HepG2 (cell line): ENCODE measurements at regions not wholly inside any gene's neighbourhood (a gene's known extent, or its start where the extent isn't known, plus 50 kb on each side); places are given as distances from the start of the nearest gene placed in this dataset.

Source experiments
- ATAC-seq: fragments of 200-7000 bp; cut with Tn5 transposase; 3 replicates; pipeline ENCODE4 v1.9.1; 2020; ENCODE audit warnings: mild to moderate bottlenecking, moderate library complexity
- BruUV-seq: library from RNA; stranded (reverse); fragments of 400-500 nt; replicated peaks from 2 replicates; lab custom pipeline; 2021; lab: Mats Ljungman, UMichigan
- CTCF ChIA-PET: fragments of 300-600 bp; formaldehyde crosslinking; extraction: SDS; loops from one replicate; lab custom pipeline; 2021; ENCODE audit warnings: low total read pairs, inconsistent platforms, low intra/inter-chr PET ratio; lab: Yijun Ruan, JAX
- POLR2A ChIA-PET: fragments of 350-600 bp; sonication (Branson Sonifier 250); formaldehyde crosslinking; loops from one replicate; lab custom pipeline; 2020; ENCODE audit warnings: antibody characterized with exemption, inconsistent platforms; lab: Yijun Ruan, JAX
- DNase-seq: peaks from one replicate; pipeline ENCODE4 v3.0.0-alpha.2; 2015; ENCODE audit warnings: low spot score
- FAIRE-seq: peaks from 3 replicates; lab custom pipeline; 2011; peaks lifted over from hg19 to GRCh38; lab: Jason Lieb, UNC
- H2AFZ ChIP-seq: one replicate; pipeline ENCODE4 v1.6.1; 2011; ENCODE audit warnings: low read length, inconsistent platforms
- H3K27ac ChIP-seq: fragments of 300-600 bp; 3 replicates; pipeline ENCODE4 v1.8.0; 2011; ENCODE audit warnings: mixed run types, mild to moderate bottlenecking, mixed read lengths, low read length, inconsistent platforms; ENCODE audit not compliant: insufficient read depth; ENCODE audit errors: extremely low read length
- H3K27me3 ChIP-seq, 2 experiments: fragments of 200-600 bp in 1 of 2; 2 replicates in 1 of 2; 3 replicates in 1 of 2; pipeline versions ENCODE4 v1.6.0 to v1.8.0; 2011; ENCODE audit warnings: low read length in 2 of 2, mild to moderate bottlenecking in 2 of 2, moderate library complexity in 2 of 2, inconsistent platforms in 1 of 2; ENCODE audit not compliant: insufficient read depth in 2 of 2, control insufficient read depth in 1 of 2
- H3K36me3 ChIP-seq, 2 experiments: fragments of 200-600 bp in 1 of 2; replicated peaks in 1 of 2; 2 replicates in 1 of 2; 3 replicates in 1 of 2; pipeline versions ENCODE4 v1.5.1 to v1.8.0; 2011; ENCODE audit warnings: low read length in 2 of 2, inconsistent platforms in 1 of 2; ENCODE audit not compliant: insufficient read depth in 2 of 2, control insufficient read depth in 1 of 2
- H3K4me1 ChIP-seq: 2 replicates; pipeline ENCODE4 v1.5.1; 2012; ENCODE audit warnings: low read length, inconsistent platforms; ENCODE audit not compliant: insufficient read depth
- H3K4me2 ChIP-seq: 2 replicates; pipeline ENCODE4 v1.6.0; 2011; ENCODE audit warnings: low read depth, low read length, inconsistent platforms
- H3K4me3 ChIP-seq, 3 experiments: fragments of 200-600 bp in 1 of 3; sonication (generic), shearing (Covaris generic) in 1 of 3; replicated peaks in 1 of 3; 2 replicates each; pipeline ENCODE4 v1.5.1; 2011 to 2016; ENCODE audit warnings: low read length in 3 of 3, inconsistent platforms in 2 of 3, low read depth in 2 of 3, mild to moderate bottlenecking in 2 of 3, control low read depth in 1 of 3, mixed read lengths in 1 of 3; ENCODE audit not compliant: insufficient read depth in 1 of 3
- H3K79me2 ChIP-seq: one replicate; pipeline ENCODE4 v1.6.1; 2011; ENCODE audit warnings: low read length, inconsistent platforms; ENCODE audit not compliant: insufficient read depth
- H3K9ac ChIP-seq: 2 replicates; pipeline ENCODE4 v1.6.0; 2011; ENCODE audit warnings: mild to moderate bottlenecking, low read depth, low read length, inconsistent platforms; ENCODE audit not compliant: insufficient read depth
- H3K9me3 ChIP-seq: 2 replicates; pipeline ENCODE4 v1.5.1; 2012; ENCODE audit warnings: mild to moderate bottlenecking, low read length
- H4K20me1 ChIP-seq: 2 replicates; pipeline ENCODE4 v1.6.0; 2011; ENCODE audit warnings: inconsistent platforms, mild to moderate bottlenecking, low read length, moderate library complexity; ENCODE audit not compliant: insufficient read depth
- CAMTA2 ChIP-seq: sonication (generic); formaldehyde crosslinking; IDR thresholded peaks from 2 replicates; pipeline ENCODE4 v1.4.0; 2020; ENCODE audit warnings: mild to moderate bottlenecking, missing genetic modification reagents, borderline replicate concordance
- FLYWCH1 ChIP-seq: sonication (generic); formaldehyde crosslinking; IDR thresholded peaks from 2 replicates; pipeline ENCODE4 v1.8.1; 2023; ENCODE audit warnings: mild to moderate bottlenecking, missing genetic modification reagents
- GPBP1L1 ChIP-seq: sonication (generic); formaldehyde crosslinking; IDR thresholded peaks from 2 replicates; pipeline ENCODE4 v1.5.0; 2020; ENCODE audit warnings: mild to moderate bottlenecking, missing genetic modification reagents
- IKZF1 ChIP-seq: fragments of 450-650 bp; IDR thresholded peaks from 2 replicates; pipeline ENCODE4 v1.7.1; 2016
- IKZF5 ChIP-seq: IDR thresholded peaks from 2 replicates; pipeline ENCODE4 v1.6.1; 2018; ENCODE audit warnings: missing genetic modification reagents, mild to moderate bottlenecking, missing compliant biosample characterization
- JUND ChIP-seq: sonication (generic); formaldehyde crosslinking; IDR thresholded peaks from 2 replicates; pipeline ENCODE4 v1.8.0; 2022; ENCODE audit warnings: mild to moderate bottlenecking, missing genetic modification reagents
- KDM4B ChIP-seq: sonication (generic); formaldehyde crosslinking; IDR thresholded peaks from 2 replicates; pipeline ENCODE4 v1.4.0; 2020; ENCODE audit warnings: missing genetic modification reagents
- NCOA2 ChIP-seq: sonication (generic); formaldehyde crosslinking; IDR thresholded peaks from 2 replicates; pipeline ENCODE4 v1.8.0; 2022; ENCODE audit warnings: inconsistent platforms
- SP140L ChIP-seq: sonication (generic); formaldehyde crosslinking; IDR thresholded peaks from 2 replicates; pipeline ENCODE4 v1.4.0; 2020; ENCODE audit warnings: missing genetic modification reagents, borderline replicate concordance
- SYNCRIP ChIP-seq: fragments of 200-400 bp; formaldehyde crosslinking; IDR thresholded peaks from 2 replicates; pipeline ENCODE4 v1.6.1; 2018; ENCODE audit warnings: mild to moderate bottlenecking, low read depth, low read length; ENCODE audit not compliant: insufficient read depth
- TFAP4 ChIP-seq: sonication (generic); IDR thresholded peaks from 2 replicates; pipeline ENCODE4 v1.6.1; 2016; ENCODE audit warnings: low read depth, borderline replicate concordance
- TOPORS ChIP-seq: sonication (generic); formaldehyde crosslinking; IDR thresholded peaks from 2 replicates; pipeline ENCODE4 v1.8.0; 2023; ENCODE audit warnings: mild to moderate bottlenecking, missing genetic modification reagents
- ZC3H4 ChIP-seq: sonication (generic); formaldehyde crosslinking; IDR thresholded peaks from 2 replicates; pipeline ENCODE4 v1.4.0; 2020; ENCODE audit warnings: missing genetic modification reagents, borderline replicate concordance
- ZFP90 ChIP-seq: sonication (generic); formaldehyde crosslinking; IDR thresholded peaks from 2 replicates; pipeline ENCODE4 v1.8.0; 2022; ENCODE audit warnings: missing genetic modification reagents, mild to moderate bottlenecking, inconsistent platforms, borderline replicate concordance
- ZIK1 ChIP-seq: sonication (generic); formaldehyde crosslinking; IDR thresholded peaks from 2 replicates; pipeline ENCODE4 v1.5.0; 2020; ENCODE audit warnings: mild to moderate bottlenecking, low read depth, missing genetic modification reagents, borderline replicate concordance
- ZNF20 ChIP-seq: sonication (generic); formaldehyde crosslinking; IDR thresholded peaks from 2 replicates; pipeline ENCODE4 v1.4.0; 2020; ENCODE audit warnings: mild to moderate bottlenecking, moderate library complexity, missing genetic modification reagents
- ZNF281 ChIP-seq: sonication (generic); formaldehyde crosslinking; IDR thresholded peaks from 2 replicates; pipeline ENCODE4 v1.4.0; 2020; ENCODE audit warnings: missing genetic modification reagents, borderline replicate concordance
- ZNF333 ChIP-seq: sonication (generic); formaldehyde crosslinking; IDR thresholded peaks from 2 replicates; pipeline ENCODE4 v1.4.0; 2020; ENCODE audit warnings: mild to moderate bottlenecking, missing genetic modification reagents, borderline replicate concordance
- ZNF484 ChIP-seq: sonication (generic); formaldehyde crosslinking; IDR thresholded peaks from 2 replicates; pipeline ENCODE4 v1.5.1; 2020; ENCODE audit warnings: mild to moderate bottlenecking, low read depth, missing genetic modification reagents, borderline replicate concordance
- ZNF75D ChIP-seq: sonication (generic); formaldehyde crosslinking; IDR thresholded peaks from 2 replicates; pipeline ENCODE4 v1.8.1; 2023; ENCODE audit warnings: missing genetic modification reagents, mild to moderate bottlenecking, borderline replicate concordance
- WGBS: methylation state at CpG from one replicate; pipeline ENCODE4 v1.1.6; 2017; ENCODE audit warnings: low lambda C conversion rate; 5-methylcytosine and 5-hydroxymethylcytosine counted together
- in situ Hi-C: cut with HindIII; loops from 2 replicates; pipeline ENCODE4 v1.10.0; 2017; ENCODE audit warnings: low pct_unique_long_range_greater_than_20kb; ENCODE audit not compliant: extremely low pct_ligation_motif_present
- intact Hi-C: fragments of 100-400 bp; cut with micrococcal nuclease; formaldehyde crosslinking; loops from one replicate; pipeline ENCODE4 v1.10.0; 2022; ENCODE audit not compliant: unreplicated experiment

- TF ChIP-seq ZIK1 (no peak), TFAP4 (no peak), IKZF1 (no peak), GPBP1L1 (CRISPR knock-in tag) (no peak)
- TF ChIP-seq, all 625 proteins: peak for 0
These were observed 212.5 kb upstream of the CXorf66 start (continued) for GRCh38 chrX:140177821-140178220.

GRCh38 chrX:140172401-140172800 is 207.1 kb upstream of the CXorf66 start:
- no peak for TF ChIP-seq SP140L (CRISPR knock-in tag)
- TF ChIP-seq FLYWCH1 (CRISPR knock-in tag) = no peak
- TF ChIP-seq ZFP90 (CRISPR knock-in tag) = no peak
- no peak for TF ChIP-seq ZNF75D (CRISPR knock-in tag)
- TF ChIP-seq CAMTA2 (CRISPR knock-in tag) = no peak
- no peak for TF ChIP-seq TOPORS
- TF ChIP-seq ZNF281 (CRISPR knock-in tag) = no peak
- TF ChIP-seq NCOA2 (CRISPR knock-in tag) = no peak
- no peak for TF ChIP-seq SYNCRIP
- TF ChIP-seq ZNF484 (CRISPR knock-in tag) = no peak
- no peak for TF ChIP-seq ZNF20
- no peak for TF ChIP-seq ZNF333
- TF ChIP-seq IKZF5 (CRISPR knock-in tag) = no peak
- no peak for TF ChIP-seq ZC3H4 (CRISPR knock-in tag)
- no peak for TF ChIP-seq JUND (CRISPR knock-in tag)
- no peak for TF ChIP-seq KDM4B (CRISPR knock-in tag)
- Histone ChIP-seq H2AFZ (no peak overlapping the region), H3K4me3 (no peak overlapping the region), H3K27me3 (no peaks in the 10 kb centered on the region), H3K36me3 (no peaks in the 10 kb centered on the region), H3K9ac (no peak overlapping the region), H3K4me2 (no peak overlapping the region), H3K79me2 (no peaks in the 10 kb centered on the region), H4K20me1 (no peaks in the 10 kb centered on the region), H3K27ac (no peak overlapping the region), H3K9me3 (no peaks in the 10 kb centered on the region), H3K4me1 (no peaks in the 10 kb centered on the region)
- FAIRE-seq (no peak), ATAC-seq (no peak), DNase-seq (no peak)
- in situ Hi-C loops (no loop called here), intact Hi-C loops (no loop called here)
- WGBS = 100% methylated on average over 1 of the region's 2 CpGs
- ChIA-PET CTCF (no interaction called here), POLR2A (no interaction called here)
- BruUV-seq = no TSS peak
